Middle frontal gyrus (tissue), 1 donor: ENCODE measurements at regions not wholly inside any gene's neighbourhood (a gene's known extent, or its start where the extent isn't known, plus 50 kb on each side); places are given as distances from the start of the nearest gene placed in this dataset.

Experiments used
- DNase-seq: peaks from one replicate; pipeline ENCODE4 v3.0.0-alpha.2; 2015; ENCODE audit warnings: low spot score; ENCODE audit errors: extremely low spot score

DNA sequence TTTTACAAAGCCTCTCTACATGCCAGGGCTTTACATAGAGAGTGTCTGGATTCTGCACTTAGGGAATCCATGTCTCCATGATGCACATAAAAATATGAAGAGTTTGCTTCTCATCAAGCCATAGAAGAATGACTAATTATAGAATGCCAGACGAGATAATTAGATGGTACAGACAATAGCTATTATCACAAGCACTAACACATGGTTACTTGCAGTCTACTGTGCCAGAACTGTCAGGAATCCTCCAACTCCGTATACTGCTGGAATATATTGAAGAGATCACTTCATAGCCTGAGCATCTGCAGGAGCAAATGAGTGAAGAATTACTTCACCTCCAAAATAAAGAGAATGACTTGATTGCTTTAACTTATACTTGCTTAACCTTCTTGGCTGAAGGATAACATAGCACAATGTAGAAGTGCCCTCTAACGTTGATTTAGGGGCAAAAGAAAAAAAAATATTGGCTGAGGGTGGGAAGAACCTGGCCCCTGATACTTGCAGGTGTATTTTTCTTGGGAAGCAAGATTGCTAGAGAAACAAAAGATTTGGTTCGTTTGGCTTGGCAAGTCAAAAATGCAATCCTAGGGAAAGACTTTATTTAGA lies 272.8 kb upstream of the FAR2 start:
- DNase-seq, result no peak

DNA sequence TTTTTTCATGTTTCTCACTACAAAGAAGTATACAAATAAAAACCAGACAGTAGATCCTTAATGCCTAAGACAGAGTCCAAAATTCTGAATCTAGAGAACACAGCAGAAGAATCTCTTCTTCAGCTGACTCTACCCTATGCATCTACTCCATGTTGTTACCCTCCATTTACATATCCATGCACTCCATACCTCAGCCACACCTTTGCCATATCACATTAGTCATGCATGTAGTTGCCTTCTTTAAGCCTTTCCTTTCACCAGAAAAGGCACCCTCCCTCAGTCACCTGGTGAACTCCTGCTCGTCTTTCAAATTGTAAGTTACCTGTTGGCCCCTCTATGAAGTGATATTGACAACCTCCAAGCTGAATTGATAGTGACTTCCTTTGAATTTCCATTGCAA lies 271.2 kb upstream of the FAR2 start:
- DNase-seq, result no peak

- DNase-seq, result no peak
Measured at GRCh38 chr12:28878629-28879028, 270.4 kb upstream of the FAR2 start.

DNA sequence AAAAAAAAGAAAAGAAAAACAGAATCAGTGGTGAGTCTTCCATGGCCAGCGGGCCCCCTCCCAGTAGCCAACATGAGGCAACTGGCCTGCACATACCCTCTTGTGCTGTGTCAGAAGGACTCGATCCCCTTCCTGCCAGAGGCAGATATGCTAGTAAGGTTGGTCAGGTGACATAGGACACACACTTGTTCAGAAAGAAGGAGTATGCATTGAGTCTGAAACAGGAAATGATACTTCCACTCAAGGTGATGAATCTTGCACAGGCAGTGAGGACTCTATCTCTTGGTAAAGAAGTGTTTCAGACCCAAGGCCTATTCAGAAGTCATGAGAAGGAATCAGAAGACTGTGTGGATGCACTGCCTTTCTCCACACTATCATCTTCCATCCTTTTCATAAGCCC lies 269.7 kb upstream of the FAR2 start:
- no peak for DNase-seq

DNA sequence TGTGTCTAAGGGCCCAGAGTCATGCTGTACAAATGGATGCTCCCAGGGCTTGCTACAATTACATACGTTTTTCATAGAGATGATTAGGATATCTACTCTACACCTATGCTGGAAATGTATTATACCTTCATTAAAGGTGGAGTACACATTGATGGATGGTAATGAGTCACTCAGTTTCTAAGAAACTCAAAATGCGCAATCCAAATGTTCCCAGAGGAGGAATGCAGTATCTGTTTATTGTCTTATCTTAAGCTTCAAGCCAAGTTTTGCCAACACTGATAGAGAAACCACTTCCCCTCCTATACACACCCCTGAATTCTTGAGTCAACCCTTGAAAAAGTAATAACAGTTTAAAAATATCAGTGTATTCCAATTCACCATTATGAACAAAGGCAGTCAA lies 266.6 kb upstream of the FAR2 start:
- no peak for DNase-seq

- no peak for DNase-seq
Measured at GRCh38 chr12:28883406-28883997, 265.6 kb upstream of the FAR2 start.

- DNase-seq, result no peak
Measured at GRCh38 chr12:28884904-28885679, 264.0 kb upstream of the FAR2 start.

GRCh38 chr12:28885928-28886327 lies 263.1 kb upstream of the FAR2 start:
- DNase-seq, result no peak

DNA sequence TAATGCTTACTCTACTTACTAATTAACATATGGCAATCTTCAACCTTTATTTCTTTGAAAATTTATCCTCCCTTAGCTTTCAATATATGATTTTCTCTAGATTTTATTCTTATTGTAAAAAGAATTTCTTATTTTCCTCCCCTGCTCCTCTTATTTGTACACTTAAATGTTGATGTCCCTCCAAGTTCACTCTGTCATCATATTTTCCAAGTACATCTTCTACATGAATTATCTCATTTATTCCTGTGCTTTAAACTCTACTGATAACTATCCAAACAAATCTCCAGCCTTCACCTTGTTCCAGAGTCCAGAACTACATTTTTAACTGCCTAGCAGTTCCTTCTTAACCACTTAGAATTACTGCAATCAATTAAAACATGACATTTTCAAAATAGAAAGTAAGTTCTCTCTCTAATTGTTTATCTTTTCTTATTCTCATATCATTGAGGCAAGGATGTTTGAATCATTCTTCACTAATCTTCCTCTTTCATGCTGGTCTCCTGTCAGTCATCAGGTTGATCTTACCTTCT lies 261.6 kb upstream of the FAR2 start:
- no peak for DNase-seq

GRCh38 chr12:28890664-28891063 lies 258.4 kb upstream of the FAR2 start:
- no peak for DNase-seq

- no peak for DNase-seq
Measured at GRCh38 chr12:28891126-28891525, 258.0 kb upstream of the FAR2 start.

DNA sequence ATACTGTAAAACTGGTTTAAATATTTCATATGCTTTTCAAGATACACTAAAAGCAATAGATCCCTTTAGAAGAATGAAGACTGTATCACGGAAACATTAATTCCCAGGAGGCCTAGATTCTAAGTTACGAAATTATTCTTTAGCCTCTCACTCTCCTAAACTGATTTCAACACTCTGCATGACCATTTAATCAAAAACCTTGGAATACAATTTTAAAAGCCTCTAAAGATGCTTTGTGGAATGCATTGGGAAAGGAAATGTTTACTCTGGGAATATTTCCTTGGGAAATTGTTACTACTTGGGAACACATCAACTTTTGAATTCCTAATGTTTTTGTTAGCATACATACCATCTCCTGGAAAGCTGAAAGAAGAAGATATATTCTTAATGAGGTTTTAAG lies 255.7 kb upstream of the FAR2 start:
- DNase-seq, result no peak

GRCh38 chr12:28893856-28894255 lies 255.2 kb upstream of the FAR2 start:
- no peak for DNase-seq

DNA sequence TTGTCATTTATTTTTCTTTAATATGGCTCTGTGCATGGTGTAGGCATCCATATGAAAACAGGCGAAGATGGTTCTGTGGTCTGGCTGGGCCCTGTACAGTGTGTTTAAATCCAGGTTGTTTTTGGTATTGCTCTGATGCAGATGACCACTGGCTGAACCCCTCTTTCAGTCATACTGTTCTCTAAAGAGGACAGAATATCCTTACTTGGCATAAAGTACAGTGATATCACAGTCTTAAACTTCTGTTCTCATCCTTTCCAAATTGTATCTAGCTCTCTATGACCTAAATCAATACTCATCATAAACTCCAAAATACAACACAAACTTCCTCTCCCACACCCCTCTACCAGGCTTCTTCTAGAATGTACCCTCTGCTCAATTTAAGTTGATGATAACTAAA lies 252.7 kb upstream of the FAR2 start:
- DNase-seq, result no peak

DNA sequence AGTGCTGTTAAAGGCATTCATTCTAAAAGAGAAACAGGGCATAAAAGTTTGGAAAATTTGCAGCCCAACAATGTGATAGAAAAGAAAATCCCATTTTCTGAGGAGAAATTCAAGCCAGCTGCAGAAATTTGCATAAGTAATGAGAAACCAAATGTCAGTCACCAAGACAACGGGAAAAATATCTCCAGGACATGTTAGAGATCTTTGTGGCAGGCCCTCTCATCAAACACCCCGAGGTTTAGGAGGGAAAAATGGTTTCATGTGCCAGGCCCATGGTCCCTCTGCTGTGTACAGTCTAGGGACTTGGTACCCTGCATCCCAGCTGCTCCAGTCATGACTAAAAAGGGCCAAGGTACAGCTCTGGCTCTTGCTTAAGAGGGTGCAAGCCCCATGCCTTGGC lies 251.0 kb upstream of the FAR2 start:
- no peak for DNase-seq

DNA sequence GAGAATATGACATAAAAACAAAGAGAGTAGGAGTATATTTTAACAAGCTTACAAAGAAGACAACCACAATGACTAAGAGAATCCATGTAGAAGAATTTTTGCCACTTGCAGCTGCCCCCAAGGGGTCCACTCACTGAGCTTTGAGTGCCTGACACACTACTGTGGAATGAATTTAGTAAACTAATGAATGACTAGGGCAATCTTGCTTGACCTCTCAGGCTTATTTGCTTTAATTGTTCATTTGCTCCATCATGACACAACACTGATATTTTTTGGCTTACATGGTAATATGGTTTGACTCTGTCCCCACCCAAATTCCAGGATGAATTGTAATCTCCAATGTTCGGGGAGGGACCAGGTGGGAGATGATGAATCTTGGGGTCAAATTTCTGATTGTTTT lies 249.1 kb upstream of the FAR2 start:
- no peak for DNase-seq

DNA sequence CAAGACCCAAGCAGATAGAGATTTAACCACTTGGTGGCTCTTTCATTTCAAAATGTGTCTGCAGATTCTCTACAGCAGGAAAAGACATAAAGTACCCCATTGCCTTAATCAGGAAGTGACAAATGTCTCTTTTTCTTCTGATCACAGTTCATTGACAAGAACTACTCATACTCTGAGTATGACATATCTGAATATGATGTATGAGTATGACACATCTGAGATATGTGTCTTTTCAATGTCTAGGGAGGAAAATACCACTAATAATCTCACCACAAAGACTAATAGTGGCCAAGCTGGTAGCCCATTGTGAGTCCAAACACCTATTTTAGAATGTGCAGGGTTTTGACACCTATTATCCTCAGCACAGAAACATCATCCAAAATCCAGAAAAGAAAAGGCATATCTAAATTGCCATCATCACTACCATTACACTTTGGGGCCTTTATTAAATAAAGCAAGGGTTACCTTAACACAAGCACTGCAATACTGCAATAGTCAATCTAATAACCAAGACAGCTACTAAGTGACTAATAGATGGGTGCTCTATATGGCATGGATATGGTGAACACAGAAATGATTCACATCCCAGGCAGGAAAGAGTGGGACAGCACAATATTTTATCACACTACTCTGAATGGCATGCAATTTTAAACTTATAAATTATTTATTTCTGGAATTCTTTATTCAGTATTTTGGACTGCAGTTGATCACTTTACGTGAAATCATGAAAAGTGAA lies 243.7 kb upstream of the FAR2 start:
- no peak for DNase-seq

- no peak for DNase-seq
Measured at GRCh38 chr12:28908646-28909045, 240.4 kb upstream of the FAR2 start.

DNA sequence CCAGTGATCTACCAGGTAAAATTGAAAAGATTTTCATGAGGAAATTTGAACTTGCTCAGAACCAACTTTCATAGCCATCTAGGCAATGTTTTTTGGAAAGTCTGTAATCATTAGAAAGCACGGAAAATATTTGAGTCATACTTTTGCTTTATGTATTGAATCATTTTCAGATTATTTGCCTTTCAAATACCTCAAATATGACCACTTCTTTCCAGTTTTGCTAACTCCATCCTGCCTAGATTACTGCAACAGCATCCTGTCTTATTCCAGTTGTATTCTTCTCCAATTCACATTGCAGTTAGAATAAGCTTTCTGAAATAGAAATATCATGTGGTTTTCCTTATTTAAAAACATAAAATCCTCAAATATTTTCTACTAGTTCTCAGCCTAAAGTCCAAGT lies 239.8 kb upstream of the FAR2 start:
- no peak for DNase-seq

DNA sequence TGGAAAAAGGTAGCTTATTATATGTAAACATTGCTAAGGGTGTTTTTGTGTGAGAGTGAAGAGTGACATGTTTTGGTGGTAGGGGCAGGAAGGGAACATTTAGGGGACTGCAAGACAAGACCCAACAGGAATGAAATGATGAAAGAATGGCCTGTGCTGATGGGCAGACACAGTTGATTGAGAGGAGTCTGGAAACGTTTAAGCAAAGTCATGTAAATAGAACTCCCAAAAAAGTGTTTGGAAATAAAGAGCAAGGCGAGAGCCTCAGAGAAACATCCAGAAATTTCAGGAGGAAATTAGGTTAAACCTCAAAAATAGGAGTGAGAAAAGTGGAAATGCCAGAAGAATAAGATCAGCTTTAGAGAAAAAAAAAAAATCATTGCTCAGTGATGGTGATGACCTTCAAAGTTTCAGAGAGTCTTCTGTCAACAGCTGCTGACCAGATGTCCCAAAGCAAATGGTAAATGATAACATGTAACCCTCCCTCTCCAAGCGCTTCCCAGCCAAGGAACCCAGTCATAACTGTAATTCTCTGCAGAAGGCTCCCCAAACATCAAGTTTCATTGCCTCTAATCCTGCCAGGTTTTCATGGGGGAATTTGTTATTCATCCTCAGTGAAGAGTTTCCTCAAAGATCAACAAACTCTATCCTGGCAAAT lies 223.2 kb upstream of the FAR2 start:
- no peak for DNase-seq

DNA sequence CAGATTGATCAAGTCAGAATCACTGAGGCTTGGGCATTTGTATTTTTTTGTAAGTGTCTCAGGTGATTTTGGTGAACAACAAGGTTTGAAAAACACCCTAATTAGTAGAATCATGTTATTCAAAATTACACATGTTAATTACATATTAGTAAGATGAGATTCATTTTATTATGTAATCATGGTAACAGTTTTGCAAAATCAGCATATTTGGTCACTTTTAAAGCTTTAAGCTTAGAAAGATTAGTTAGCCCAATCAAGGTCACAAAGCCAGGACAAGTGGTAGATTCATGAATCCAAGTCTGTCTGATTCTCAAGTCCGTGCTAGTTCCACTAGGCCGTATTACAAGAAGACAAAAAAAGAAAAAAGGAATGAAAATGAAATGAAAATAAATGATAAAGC lies 218.4 kb upstream of the FAR2 start:
- no peak for DNase-seq
